ENCODE measurements at regions not wholly inside any gene's neighbourhood (a gene's known extent, or its start where the extent isn't known, plus 50 kb on each side); places are given as distances from the start of the nearest gene placed in this dataset.
"Not testable (repeated sequence)": the region's sequence is repeated elsewhere in the genome, so short reads cannot be mapped to it uniquely, and the experiment has no call there.

DNA sequence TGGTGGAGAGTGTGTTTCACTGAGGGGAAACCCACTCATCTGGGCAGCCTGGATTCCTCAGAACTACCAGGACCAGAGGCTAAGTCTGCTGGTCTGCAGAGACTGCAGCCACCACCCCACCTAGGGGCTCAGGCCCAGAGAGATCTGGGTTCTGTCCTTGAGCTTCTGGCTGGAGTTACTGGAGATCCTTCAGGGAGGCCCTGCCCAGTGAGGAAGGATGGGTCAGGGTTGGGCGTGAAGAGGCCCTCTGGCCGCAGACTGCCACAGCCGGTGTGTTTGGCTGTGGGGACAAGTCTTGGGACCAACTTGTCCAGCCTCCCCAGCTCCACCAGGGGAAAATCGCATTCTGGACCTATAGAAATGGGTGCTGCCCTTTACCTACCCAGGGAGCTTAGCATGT is 235.3 kb upstream of the CBLB start:
- no peak for DNase-seq
- CTCF ChIA-PET, result no interaction called here
- no peaks in the 10 kb centered on the region for H3K27me3 Mint-ChIP-seq
- peaks cover 5% of the 10 kb centered on the region for H3K4me1 Mint-ChIP-seq
- H3K27ac Mint-ChIP-seq, result no peak overlapping the region
- peaks cover 31% of the 10 kb centered on the region for H3K9me3 Mint-ChIP-seq
- no peak overlapping the region for H3K4me3 Mint-ChIP-seq
- POLR2A ChIA-PET, result no interaction called here
- H3K36me3 Mint-ChIP-seq (ENCODE audit: low read depth), result peaks cover 15% of the 10 kb centered on the region

DNA sequence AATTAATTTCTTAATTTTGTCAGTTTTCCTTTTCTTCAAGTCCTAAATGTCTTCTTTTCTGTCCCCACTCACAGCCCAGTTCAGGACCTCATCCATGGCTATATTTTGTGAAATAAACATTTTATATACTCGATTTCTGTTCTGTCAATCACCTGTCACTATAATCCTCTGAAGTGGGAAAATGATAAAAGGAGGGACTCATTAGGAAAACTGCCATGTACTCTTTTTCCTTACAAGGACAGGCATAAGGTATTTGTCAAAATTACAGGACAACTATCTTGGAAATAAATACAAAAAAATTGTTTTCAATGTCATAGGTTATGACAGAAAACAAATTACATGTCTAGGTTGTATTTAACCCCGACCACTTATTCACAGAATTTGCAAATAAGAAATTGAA is 240.1 kb upstream of the CBLB start:
- no peak for DNase-seq
- Mint-ChIP-seq H3K4me1 (peaks cover 12% of the 10 kb centered on the region), H3K9me3 (peaks cover 3% of the 10 kb centered on the region), H3K27me3 (no peaks in the 10 kb centered on the region), H3K4me3 (no peak overlapping the region), H3K27ac (no peak overlapping the region), H3K36me3 (ENCODE audit: low read depth) (no peaks in the 10 kb centered on the region)
- CTCF ChIA-PET, result no interaction called here
- POLR2A ChIA-PET, result no interaction called here

DNA sequence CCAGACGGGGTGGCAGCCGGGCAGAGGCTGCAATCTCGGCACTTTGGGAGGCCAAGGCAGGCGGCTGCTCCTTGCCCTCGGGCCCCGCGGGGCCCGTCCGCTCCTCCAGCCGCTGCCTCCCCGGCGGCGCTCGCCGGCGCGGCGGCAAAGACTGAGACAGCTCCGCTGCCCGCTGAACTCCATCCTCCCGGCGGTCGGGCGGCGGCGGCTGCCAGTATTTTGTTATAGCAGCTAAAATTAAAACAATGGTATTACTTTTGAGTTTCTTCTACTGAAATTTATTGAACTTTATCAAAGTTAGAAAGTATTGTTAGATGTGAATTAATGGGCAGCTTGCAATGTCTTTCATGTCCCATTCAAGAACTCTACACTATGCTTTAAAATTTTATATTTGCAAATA is 243.7 kb upstream of the CBLB start:
- H3K4me1 Mint-ChIP-seq, result peaks cover 16% of the 10 kb centered on the region
- H3K27ac Mint-ChIP-seq; H3K9me3 Mint-ChIP-seq; H3K36me3 Mint-ChIP-seq (ENCODE audit: low read depth); DNase-seq; H3K4me3 Mint-ChIP-seq; CTCF ChIA-PET; H3K27me3 Mint-ChIP-seq; POLR2A ChIA-PET: not testable (repeated sequence)

DNA sequence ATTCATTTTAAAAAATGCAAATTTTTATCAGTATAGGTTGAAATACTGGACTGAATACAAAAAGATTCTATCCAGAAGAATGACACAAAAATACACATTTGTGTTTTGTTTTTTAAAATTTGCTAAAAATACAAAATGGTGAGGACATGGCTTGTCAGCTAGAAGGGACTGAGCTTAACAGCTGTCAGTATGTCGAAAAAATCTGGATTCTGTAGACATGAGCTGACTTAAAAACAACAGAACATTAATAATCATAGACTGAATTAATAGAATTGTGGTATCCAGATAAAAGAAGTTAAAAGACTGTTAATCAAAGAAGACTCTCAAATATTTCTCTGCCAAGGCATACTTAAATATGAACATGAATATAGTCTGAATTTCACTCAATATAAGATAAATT is 244.9 kb upstream of the CBLB start:
- H3K9me3 Mint-ChIP-seq, result peaks cover 6% of the 10 kb centered on the region
- H3K36me3 Mint-ChIP-seq (ENCODE audit: low read depth), result peaks cover 5% of the 10 kb centered on the region
- no peak overlapping the region for H3K27ac Mint-ChIP-seq
- CTCF ChIA-PET, result no interaction called here
- peaks cover 19% of the 10 kb centered on the region for H3K4me1 Mint-ChIP-seq
- no peaks in the 10 kb centered on the region for H3K27me3 Mint-ChIP-seq
- POLR2A ChIA-PET, result no interaction called here
- H3K4me3 Mint-ChIP-seq, result no peak overlapping the region
- no peak for DNase-seq

DNA sequence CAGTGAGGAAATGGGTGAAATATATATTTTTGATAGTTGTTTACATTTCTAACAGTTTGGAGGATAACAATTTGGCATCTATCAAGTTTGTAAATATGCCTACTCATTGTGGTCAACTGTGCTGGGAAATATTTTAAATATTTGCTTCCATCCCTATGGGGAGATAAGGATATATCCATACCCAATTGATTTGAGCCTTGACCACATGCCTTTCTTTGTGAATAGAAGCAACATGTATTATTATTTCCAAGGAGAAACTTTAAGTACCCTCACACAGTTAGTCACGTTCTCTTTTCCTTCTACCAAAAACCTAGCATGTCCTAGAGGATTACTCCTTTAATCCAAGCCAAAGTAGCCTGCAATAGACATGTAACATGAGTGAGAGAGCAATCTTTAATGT is 245.4 kb upstream of the CBLB start:
- Mint-ChIP-seq H3K4me1 (peaks cover 18% of the 10 kb centered on the region), H3K27ac (no peak overlapping the region), H3K4me3 (no peak overlapping the region), H3K36me3 (ENCODE audit: low read depth) (peaks cover 9% of the 10 kb centered on the region), H3K27me3 (no peaks in the 10 kb centered on the region), H3K9me3 (peaks cover 9% of the 10 kb centered on the region)
- POLR2A ChIA-PET, result no interaction called here
- DNase-seq, result no peak
- CTCF ChIA-PET, result no interaction called here

DNA sequence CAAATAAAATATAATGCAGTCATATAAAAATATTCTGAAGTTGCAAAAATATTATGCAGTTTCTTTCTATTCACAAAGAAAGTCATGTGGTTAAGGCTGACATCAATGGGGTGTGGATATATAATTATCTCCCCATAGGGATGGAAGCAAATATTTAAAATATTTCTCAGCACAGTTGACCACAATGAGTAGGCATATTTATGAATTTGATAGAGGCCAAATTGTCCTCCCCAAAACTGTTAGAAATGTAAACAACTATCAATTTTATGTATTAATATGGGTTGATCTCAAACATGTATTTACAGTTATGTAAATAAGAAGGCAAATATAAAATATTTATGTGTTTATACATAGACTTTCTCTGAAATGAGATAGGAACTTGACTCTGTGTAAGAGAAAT is 246.0 kb upstream of the CBLB start:
- Mint-ChIP-seq H3K27me3 (no peaks in the 10 kb centered on the region), H3K9me3 (peaks cover 9% of the 10 kb centered on the region), H3K4me3 (no peak overlapping the region), H3K4me1 (peaks cover 19% of the 10 kb centered on the region), H3K27ac (no peak overlapping the region), H3K36me3 (ENCODE audit: low read depth) (peaks cover 11% of the 10 kb centered on the region)
- POLR2A ChIA-PET, result no interaction called here
- no peak for DNase-seq
- CTCF ChIA-PET, result no interaction called here

DNA sequence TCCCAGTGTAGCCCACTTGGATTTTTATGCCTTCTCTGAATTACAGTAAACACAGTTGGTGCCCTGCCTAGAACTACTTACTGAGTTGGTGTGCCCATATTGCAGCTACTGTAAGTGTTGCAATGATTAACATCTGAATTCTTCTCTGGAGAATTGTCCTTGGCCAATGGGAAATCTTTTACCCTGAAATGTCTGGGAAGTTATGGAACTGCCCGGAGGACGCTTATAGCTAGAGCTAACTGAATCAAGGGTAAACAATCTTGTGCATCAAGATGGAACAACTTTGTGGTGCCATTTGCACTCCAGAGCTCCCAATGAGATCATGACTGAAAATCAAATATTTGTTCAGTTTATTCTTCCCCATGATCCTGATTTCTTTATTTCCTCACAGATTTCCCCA is 246.7 kb upstream of the CBLB start:
- ChIA-PET CTCF (no interaction called here), POLR2A (no interaction called here)
- Mint-ChIP-seq H3K36me3 (ENCODE audit: low read depth) (peaks cover 11% of the 10 kb centered on the region), H3K27ac (no peak overlapping the region), H3K9me3 (peaks cover 9% of the 10 kb centered on the region), H3K27me3 (no peaks in the 10 kb centered on the region), H3K4me1 (peaks cover 20% of the 10 kb centered on the region), H3K4me3 (no peak overlapping the region)
- DNase-seq, result no peak

DNA sequence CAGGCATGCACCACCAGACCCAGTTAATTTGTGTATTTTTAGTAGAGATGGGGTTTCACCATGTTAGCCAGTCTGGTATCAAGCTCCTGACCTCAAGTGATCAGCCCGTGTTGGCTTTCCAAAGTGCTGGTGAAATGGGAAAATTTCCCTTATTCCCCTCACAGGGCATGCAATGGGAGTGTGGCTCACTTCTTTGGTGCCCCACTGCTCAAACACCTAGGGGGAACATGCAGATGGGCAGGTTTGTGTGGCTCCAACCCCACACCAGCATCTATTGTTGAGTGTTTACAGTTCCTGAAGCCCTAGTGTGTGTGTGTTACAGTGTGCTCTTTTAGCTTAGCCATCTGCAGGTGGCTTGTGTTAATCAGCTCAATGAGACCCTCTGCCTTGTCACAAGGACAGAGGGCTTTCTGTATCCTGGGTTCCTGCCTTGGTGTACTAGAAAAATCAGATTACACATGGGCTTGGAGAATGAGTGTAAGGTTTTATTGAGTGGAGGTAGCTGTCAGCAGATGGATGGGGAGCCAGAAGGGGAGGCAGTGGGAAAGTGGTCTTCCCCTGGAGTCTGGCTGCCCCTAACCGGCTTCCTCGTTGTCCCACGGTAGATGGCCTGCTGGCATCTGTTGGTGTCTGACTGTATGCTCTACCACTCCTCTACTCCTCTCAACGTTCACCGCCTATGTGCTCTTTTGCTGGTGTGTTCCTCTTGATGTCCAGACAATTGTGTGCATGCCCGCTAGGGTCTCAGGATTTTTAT is 248.1 kb upstream of the CBLB start:
- H3K27me3 Mint-ChIP-seq, result no peaks in the 10 kb centered on the region
- peaks cover 9% of the 10 kb centered on the region for H3K9me3 Mint-ChIP-seq
- no peak overlapping the region for H3K27ac Mint-ChIP-seq
- POLR2A ChIA-PET, result no interaction called here
- H3K4me3 Mint-ChIP-seq, result no peak overlapping the region
- peaks cover 20% of the 10 kb centered on the region for H3K4me1 Mint-ChIP-seq
- CTCF ChIA-PET, result no interaction called here
- peaks cover 11% of the 10 kb centered on the region for H3K36me3 Mint-ChIP-seq (ENCODE audit: low read depth)
- no peak for DNase-seq

DNA sequence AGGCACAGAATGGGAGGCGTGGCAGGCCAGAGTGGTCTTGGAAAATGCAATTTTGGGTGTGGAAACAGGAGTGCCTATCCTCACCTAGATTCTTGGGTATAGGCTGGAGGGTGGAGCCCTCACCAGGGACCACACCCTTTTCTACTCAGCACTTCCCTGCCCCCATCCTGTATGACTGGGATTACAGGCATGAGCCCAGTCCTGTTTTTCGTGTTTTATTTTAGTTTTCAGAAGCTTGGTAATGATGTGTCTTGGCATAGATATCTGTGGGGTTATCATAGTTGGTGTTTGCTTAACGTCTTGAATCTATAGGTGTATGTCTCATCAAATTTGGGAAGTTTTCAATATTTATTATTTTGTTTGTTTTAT is 248.7 kb upstream of the CBLB start:
- peaks cover 20% of the 10 kb centered on the region for H3K4me1 Mint-ChIP-seq
- no peak for DNase-seq
- CTCF ChIA-PET, result no interaction called here
- peaks cover 9% of the 10 kb centered on the region for H3K9me3 Mint-ChIP-seq
- no peak overlapping the region for H3K4me3 Mint-ChIP-seq
- POLR2A ChIA-PET, result no interaction called here
- H3K27ac Mint-ChIP-seq, result no peak overlapping the region
- no peaks in the 10 kb centered on the region for H3K27me3 Mint-ChIP-seq
- H3K36me3 Mint-ChIP-seq (ENCODE audit: low read depth), result peaks cover 11% of the 10 kb centered on the region

DNA sequence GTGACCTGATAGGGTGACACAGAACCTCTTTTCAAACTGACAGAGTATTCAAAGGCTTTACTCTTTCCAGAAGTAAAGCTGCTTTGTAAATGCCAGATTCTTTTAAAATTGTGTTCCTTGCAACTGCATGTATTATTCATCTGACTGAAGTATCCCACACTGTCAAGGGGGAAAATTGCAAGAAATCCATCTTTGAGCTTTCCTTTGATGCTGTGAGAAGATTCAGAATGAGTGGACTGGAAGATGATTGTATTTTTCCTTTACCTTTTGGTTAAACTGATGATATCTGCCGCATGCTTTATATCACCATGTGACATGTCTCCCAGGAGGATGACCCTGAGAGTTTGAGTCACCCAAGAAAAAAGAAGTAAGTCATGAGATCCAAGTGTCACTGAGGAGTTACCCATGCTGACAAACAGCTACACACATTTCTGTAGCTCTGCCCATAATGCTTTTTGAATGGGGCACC is 250.8 kb upstream of the CBLB start:
- Mint-ChIP-seq H3K36me3 (ENCODE audit: low read depth) (peaks cover 11% of the 10 kb centered on the region), H3K27ac (no peak overlapping the region), H3K9me3 (peaks cover 9% of the 10 kb centered on the region), H3K4me1 (peaks cover 20% of the 10 kb centered on the region), H3K4me3 (no peak overlapping the region), H3K27me3 (no peaks in the 10 kb centered on the region)
- ChIA-PET POLR2A (interaction anchor here (0.6 kb wide), 1 partner anchor 308 kb away, joined by 4 read pairs; no protein-coding TSS in a partner anchor), CTCF (no interaction called here)
- no peak for DNase-seq

DNA sequence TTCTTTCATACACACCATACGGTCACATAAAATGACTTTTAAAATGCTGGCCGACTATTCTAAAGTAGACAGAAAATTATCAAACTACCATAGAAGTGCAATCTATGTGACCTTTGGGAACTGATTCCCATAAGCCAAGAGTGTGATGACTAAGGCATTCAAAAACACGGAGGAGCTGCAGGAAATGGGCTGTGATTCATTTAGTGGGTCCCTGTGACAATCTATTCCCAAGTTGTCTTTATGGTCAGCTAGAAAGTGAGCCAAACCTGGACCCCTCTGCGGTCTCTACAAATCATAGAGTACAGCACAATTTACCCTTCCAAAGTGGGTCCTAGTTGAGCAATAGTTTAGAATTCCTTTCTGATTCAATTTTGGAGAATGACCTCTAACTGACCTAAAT is 251.5 kb upstream of the CBLB start:
- peaks cover 11% of the 10 kb centered on the region for H3K36me3 Mint-ChIP-seq (ENCODE audit: low read depth)
- no peaks in the 10 kb centered on the region for H3K27me3 Mint-ChIP-seq
- no peak overlapping the region for H3K4me3 Mint-ChIP-seq
- H3K27ac Mint-ChIP-seq, result no peak overlapping the region
- H3K9me3 Mint-ChIP-seq, result peaks cover 9% of the 10 kb centered on the region
- H3K4me1 Mint-ChIP-seq, result peaks cover 20% of the 10 kb centered on the region
- ChIA-PET POLR2A (no interaction called here), CTCF (no interaction called here)
- DNase-seq, result no peak

DNA sequence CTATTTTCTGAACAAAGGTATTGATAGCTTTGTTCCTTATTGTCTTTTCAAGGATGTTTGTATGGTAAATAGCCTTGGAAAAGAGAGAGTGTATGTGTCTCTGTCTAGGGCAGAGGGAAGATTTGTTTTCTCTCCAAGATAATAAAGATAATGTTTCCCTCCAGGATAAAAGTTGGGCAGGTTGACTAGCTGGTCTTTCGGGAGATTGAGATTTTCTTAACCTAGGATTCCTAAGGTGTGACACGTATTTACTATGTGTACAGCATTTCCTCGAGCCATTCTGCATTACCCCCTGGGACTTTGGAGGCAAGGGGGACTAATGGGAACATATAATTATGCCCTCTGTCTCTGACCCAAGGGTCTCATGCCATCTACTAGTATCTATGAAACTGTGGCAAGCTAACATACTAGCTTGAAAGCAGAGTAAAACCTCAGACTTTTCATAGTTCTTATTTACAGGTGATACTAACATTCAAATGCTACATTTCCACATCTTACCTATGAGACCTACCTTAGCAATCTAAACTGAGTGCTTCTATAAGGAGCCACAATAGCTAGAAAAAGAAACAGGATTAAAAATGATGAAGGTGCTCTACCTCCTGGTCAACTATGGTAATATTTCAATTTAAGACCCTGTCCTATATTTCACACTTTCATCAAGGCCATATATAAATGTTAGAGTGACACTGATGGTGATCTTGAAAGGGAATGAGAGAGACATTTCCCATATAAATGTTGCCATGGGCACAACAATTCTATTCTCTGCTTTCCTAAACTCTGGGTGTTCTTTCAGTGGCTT is 252.9 kb upstream of the CBLB start:
- H3K9me3 Mint-ChIP-seq, result peaks cover 3% of the 10 kb centered on the region
- DNase-seq, result no peak
- no peak overlapping the region for H3K27ac Mint-ChIP-seq
- ChIA-PET CTCF (no interaction called here), POLR2A (no interaction called here)
- H3K36me3 Mint-ChIP-seq (ENCODE audit: low read depth), result peaks cover 11% of the 10 kb centered on the region
- H3K4me3 Mint-ChIP-seq, result no peak overlapping the region
- no peaks in the 10 kb centered on the region for H3K27me3 Mint-ChIP-seq
- H3K4me1 Mint-ChIP-seq, result peaks cover 20% of the 10 kb centered on the region

DNA sequence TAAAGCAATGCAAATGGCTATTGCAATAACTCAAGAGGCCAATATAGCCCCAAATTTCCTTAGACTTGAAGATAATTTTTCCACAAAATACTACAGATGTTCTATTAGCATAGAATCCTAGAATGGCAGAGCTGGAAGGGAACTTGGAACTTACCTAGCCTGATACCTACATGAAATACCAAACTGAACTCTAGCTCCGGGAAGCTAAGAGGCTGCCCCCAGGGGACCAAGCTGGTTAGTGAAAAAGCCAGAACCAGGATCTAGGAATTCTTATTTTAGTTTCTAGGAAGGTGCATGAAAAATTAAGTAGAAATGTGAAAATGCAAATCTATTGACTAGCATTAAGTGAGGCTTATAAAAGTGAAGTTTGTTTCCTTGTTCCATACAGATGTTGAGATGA is 256.0 kb upstream of the CBLB start:
- no peak for DNase-seq
- CTCF ChIA-PET, result no interaction called here
- Mint-ChIP-seq H3K4me1 (peaks cover 2% of the 10 kb centered on the region), H3K36me3 (ENCODE audit: low read depth) (no peaks in the 10 kb centered on the region), H3K9me3 (peaks cover under 1% of the 10 kb centered on the region), H3K4me3 (no peak overlapping the region), H3K27ac (no peak overlapping the region), H3K27me3 (no peaks in the 10 kb centered on the region)
- POLR2A ChIA-PET, result no interaction called here

DNA sequence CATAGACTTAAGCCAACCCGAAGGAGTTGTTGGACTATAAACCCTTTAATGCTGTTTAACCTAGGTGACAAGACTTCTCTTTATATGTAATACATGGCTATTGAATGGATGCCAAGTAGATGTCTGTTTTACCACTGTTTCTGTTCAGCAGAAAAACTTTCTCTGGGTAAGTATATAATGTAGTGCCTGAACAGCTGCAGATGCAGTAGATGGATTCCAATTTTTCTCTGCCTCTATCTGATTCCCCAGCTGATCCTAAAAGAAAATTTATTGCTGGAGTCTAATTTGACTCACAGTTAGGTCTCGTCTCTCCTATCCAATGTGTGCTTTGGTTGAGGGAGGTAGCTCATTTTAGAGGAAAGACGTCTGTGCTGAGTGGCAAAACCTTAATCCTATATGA is 256.5 kb upstream of the CBLB start:
- peaks cover 4% of the 10 kb centered on the region for H3K4me1 Mint-ChIP-seq

More for the DNA sequence above, 256.5 kb upstream of the CBLB start:
- H3K27ac Mint-ChIP-seq, result no peak overlapping the region
- ChIA-PET CTCF (no interaction called here), POLR2A (no interaction called here)
- no peaks in the 10 kb centered on the region for H3K27me3 Mint-ChIP-seq
- peaks cover 2% of the 10 kb centered on the region for H3K9me3 Mint-ChIP-seq
- no peak overlapping the region for H3K4me3 Mint-ChIP-seq
- no peaks in the 10 kb centered on the region for H3K36me3 Mint-ChIP-seq (ENCODE audit: low read depth)
- no peak for DNase-seq

All from activated CD4-positive, alpha-beta memory T cell treated with anti-CD3 and anti-CD28 coated beads, Interleukin-2, amount 10 ng/mL, durations not matched to agents 7 days and 5 days (primary cell).